Cardiac fibroblast (primary cell): ENCODE measurements at regions not wholly inside any gene's neighbourhood (a gene's known extent, or its start where the extent isn't known, plus 50 kb on each side); places are given as distances from the start of the nearest gene placed in this dataset.

Experiments used
- DNase-seq, 2 donors: peaks; one replicate each; pipeline versions ENCODE4 v3.0.0 to v3.0.0-alpha.2; 2010; ENCODE audit warnings: low read depth in 2 of 2
- H3K4me3 ChIP-seq, 2 donors: replicated peaks in 1 of 2; 1 replicate in 1 of 2; 2 replicates in 1 of 2; pipeline ENCODE4 v1.5.1; 2011; ENCODE audit warnings: low read depth in 2 of 2, low read length in 2 of 2, mild to moderate bottlenecking in 2 of 2, moderate library complexity in 1 of 2
- TF ChIP-seq, protein P1 (sequence below): IDR thresholded peaks from one replicate; pipeline ENCODE4 v1.5.1; 2011; ENCODE audit warnings: low read depth, mild to moderate bottlenecking, low read length, inconsistent platforms

DNA sequence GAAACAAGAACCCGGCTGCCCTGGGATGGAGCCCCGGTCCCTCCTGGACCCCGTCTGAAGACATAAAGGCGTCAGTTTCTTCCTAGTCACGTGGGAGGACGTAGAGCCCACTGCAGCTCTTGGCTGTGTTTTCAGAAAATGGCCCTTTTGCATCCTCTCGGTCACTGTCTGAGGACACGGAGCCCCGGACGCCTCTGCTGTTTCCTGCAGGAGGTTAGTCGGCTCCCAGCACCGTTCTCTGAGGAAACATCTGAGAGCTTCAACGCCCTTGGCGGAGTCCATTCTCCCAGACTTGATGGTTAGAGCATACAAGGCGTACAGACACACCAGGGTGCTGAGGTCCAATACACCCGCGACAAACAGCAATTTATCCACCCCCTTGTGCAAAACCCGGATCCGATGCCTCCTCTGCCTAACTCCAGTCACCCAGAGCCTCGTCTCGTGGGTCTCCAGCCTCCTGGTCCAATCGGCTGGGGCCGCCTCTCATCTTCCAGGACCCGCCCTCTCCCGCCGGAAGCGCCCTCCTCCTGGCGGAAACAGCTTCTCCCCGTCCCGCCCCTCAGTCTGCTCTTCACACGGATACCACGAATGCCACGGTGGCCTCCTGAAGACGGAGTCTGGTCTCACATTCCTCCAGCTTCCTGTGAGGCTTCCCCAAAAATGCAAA is 119.4 kb downstream of the TMEM18 start:
- DNase-seq, result no peak
- no peak overlapping the region for H3K4me3 ChIP-seq
- TF ChIP-seq, protein P1, sequence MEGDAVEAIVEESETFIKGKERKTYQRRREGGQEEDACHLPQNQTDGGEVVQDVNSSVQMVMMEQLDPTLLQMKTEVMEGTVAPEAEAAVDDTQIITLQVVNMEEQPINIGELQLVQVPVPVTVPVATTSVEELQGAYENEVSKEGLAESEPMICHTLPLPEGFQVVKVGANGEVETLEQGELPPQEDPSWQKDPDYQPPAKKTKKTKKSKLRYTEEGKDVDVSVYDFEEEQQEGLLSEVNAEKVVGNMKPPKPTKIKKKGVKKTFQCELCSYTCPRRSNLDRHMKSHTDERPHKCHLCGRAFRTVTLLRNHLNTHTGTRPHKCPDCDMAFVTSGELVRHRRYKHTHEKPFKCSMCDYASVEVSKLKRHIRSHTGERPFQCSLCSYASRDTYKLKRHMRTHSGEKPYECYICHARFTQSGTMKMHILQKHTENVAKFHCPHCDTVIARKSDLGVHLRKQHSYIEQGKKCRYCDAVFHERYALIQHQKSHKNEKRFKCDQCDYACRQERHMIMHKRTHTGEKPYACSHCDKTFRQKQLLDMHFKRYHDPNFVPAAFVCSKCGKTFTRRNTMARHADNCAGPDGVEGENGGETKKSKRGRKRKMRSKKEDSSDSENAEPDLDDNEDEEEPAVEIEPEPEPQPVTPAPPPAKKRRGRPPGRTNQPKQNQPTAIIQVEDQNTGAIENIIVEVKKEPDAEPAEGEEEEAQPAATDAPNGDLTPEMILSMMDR, result no peak

GRCh38 chr2:556485-556884 is 120.7 kb downstream of the TMEM18 start:
- H3K4me3 ChIP-seq, result no peak overlapping the region
- no peak for DNase-seq
- TF ChIP-seq, protein P1, result no peak

DNA sequence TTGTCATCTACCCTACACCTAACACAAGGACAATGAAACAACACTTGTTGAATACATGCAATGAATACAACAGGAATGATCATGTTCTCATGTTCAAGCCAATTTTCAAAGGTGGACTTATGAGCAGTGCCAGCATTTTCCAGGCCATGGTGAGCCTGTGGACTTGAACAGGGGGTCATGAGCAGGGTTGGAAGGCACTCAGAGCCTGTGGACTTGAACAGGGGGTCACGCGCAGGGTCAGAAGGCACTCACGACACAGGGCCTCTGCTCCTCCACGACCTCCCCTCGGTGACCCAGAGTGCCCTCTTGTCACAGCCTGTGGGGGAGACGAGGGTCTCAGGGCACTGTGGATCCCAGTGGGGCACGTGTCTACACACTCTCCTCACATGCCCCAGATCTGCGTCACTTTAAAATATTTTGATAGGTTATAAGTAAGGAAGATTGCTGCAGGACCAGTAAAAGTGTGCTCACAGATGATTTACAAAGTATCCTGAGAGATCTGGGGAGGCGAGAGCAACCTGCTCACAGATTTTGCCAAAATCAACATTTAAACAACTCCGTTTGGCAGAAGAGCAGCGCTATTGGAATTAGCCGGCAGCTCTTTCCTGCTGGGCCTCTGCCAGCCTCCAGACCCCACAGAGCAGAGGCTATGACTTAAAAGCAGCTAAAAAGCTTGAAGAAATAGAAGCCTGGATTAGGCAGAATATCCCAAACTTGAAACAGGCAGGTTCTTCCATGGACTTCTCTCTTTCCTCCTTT is 121.9 kb downstream of the TMEM18 start:
- TF ChIP-seq, protein P1, result no peak
- no peak for DNase-seq
- no peak overlapping the region for H3K4me3 ChIP-seq

DNA sequence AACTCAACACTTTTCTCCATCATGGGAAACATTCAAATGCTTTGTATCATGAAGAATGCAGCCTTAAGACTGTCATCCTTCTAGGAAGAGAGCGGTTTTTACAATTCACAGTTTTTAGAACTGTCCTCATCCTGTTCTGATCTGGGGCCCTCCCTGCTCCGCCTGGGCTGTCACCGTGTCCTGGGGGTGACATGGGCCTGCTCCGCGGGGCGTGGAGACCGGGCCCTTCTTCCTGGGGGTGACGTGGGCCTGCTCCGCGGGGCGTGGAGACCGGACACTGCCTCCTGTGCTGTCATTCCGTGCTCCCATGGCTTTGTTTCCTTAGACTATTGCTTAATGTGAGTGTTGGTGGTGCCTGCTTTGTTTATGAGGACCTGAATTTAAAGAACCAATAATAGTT is 122.8 kb downstream of the TMEM18 start:
- DNase-seq, result no peak
- TF ChIP-seq, protein P1, result no peak
- no peak overlapping the region for H3K4me3 ChIP-seq

- DNase-seq, result no peak
- TF ChIP-seq, protein P1, result no peak
- no peak overlapping the region for H3K4me3 ChIP-seq
Observed at GRCh38 chr2:552906-553305, 124.3 kb downstream of the TMEM18 start.

- DNase-seq, result no peak
- H3K4me3 ChIP-seq, result no peak overlapping the region
- TF ChIP-seq, protein P1, result no peak
Observed at GRCh38 chr2:551621-552020, 125.6 kb downstream of the TMEM18 start.
